ENCODE measurements at regions not wholly inside any gene's neighbourhood (a gene's known extent, or its start where the extent isn't known, plus 50 kb on each side); places are given as distances from the start of the nearest gene placed in this dataset.

GRCh38 chr1:82215853-82216175, 415.1 kb downstream of the ADGRL2 start:
- POLR2A ChIA-PET (ENCODE audit: low non-redundant PET) = no interaction called here
- no peaks in the 10 kb centered on the region for H3K9me3 ChIP-seq (ENCODE audit: low read depth, low read length, poor library complexity, severe bottlenecking)

DNA sequence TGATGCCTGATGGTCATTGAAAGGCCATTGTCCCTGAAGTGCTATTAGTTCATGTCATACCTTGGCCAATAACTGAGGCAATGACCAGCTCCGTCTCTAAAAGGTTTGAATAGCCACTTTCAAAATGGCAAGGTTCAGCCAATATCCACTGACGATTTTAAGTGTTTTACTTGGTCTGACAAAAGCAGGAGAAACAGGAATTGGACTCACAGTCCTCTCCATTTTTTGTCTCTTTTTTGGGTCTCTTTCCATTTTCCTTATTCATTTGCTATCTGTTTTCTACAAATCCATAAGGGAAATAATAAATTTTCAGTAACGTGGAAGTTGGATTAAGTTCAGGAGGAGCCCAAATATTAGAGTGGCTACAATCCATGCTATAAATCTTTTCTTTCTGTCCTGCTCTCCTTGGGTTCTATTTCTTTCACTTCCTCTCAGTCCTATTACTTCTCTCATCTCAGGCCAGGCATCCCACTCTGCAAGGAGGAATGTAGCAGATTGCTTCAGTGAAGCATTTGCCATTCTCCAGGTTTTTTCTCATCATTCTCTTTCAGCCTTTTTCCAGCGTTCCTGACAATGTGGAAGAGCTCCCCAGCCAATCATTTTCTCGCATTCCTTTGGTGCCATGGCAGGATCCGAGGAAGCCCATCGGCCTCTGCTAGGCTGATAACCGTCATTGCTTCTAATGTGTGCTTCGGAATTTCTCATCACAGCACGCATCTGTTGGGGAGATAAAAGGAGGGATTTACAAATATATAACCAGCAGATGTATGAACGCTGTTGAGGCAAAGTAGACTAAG, 414.5 kb downstream of the ADGRL2 start:
- Histone ChIP-seq H3K9me3 (ENCODE audit: low read depth, low read length, poor library complexity, severe bottlenecking) (no peaks in the 10 kb centered on the region), H3K27me3 (replicated peaks; ENCODE audit: insufficient read depth, low read depth, low read length, poor library complexity) (no peaks in the 10 kb centered on the region), H3K27ac (ENCODE audit: low read depth, low read length, poor library complexity, severe bottlenecking) (no peak overlapping the region), H3K36me3 (ENCODE audit: insufficient read depth, low read length, poor library complexity, severe bottlenecking) (no peaks in the 10 kb centered on the region), H3K4me3 (ENCODE audit: low read depth, low read length, poor library complexity, severe bottlenecking) (no peak overlapping the region), H3K4me1 (ENCODE audit: insufficient read depth, low read length, poor library complexity, severe bottlenecking) (peaks cover 16% of the 10 kb centered on the region)
- BruUV-seq (replicated peaks) = no TSS peak
- TF ChIP-seq EZH2 (IDR thresholded peaks at IDR 0.05; ENCODE audit: borderline replicate concordance, low read depth, low read length, poor library complexity, severe bottlenecking) = no peak
- TF ChIP-seq CTCF (conservative IDR thresholded peaks at IDR 0.05; ENCODE audit: low read depth, low read length) = no peak
- no peak for DNase-seq (ENCODE audit: low spot score)
- ChIA-PET CTCF (no interaction called here), POLR2A (ENCODE audit: low non-redundant PET) (no interaction called here)
- intact Hi-C loops (cut with micrococcal nuclease; ENCODE audit: unreplicated experiment) = no loop called here

More at GRCh38 chr1:82215853-82216175, 415.1 kb downstream of the ADGRL2 start:
- no peaks in the 10 kb centered on the region for H3K27me3 ChIP-seq (replicated peaks; ENCODE audit: insufficient read depth, low read depth, low read length, poor library complexity)
- H3K36me3 ChIP-seq (ENCODE audit: insufficient read depth, low read length, poor library complexity, severe bottlenecking) = no peaks in the 10 kb centered on the region
- no peak overlapping the region for H3K4me3 ChIP-seq (ENCODE audit: low read depth, low read length, poor library complexity, severe bottlenecking)
- intact Hi-C loops (cut with micrococcal nuclease; ENCODE audit: unreplicated experiment) = no loop called here
- peaks cover 16% of the 10 kb centered on the region for H3K4me1 ChIP-seq (ENCODE audit: insufficient read depth, low read length, poor library complexity, severe bottlenecking)
- no peak overlapping the region for H3K27ac ChIP-seq (ENCODE audit: low read depth, low read length, poor library complexity, severe bottlenecking)
- TF ChIP-seq CTCF (conservative IDR thresholded peaks at IDR 0.05; ENCODE audit: low read depth, low read length) (no peak), EZH2 (IDR thresholded peaks at IDR 0.05; ENCODE audit: borderline replicate concordance, low read depth, low read length, poor library complexity, severe bottlenecking) (no peak)
- CTCF ChIA-PET = no interaction called here
- DNase-seq (ENCODE audit: low spot score) = no peak
- no TSS peak for BruUV-seq (replicated peaks)

DNA sequence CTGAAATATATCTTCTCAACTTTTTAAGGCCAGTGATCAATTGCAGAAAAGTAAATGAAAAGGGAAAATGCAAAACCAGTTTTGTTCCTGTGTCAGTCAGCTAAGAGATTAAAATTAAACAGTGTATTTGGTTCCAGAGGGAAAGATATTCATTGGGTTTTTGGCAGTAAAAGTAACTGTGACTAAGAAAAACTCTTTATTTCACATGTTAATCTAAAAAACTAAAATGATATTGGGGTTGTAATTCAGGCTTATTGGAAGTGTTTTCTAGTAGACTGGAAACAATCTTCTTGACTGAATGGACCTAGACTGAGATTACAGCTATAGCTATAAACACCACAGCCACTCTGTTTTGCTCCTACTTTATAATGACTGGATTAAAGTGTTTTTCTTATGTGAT, 413.9 kb downstream of the ADGRL2 start:
- H3K9me3 ChIP-seq (ENCODE audit: low read depth, low read length, poor library complexity, severe bottlenecking) = no peaks in the 10 kb centered on the region
- POLR2A ChIA-PET (ENCODE audit: low non-redundant PET) = no interaction called here
- intact Hi-C loops (cut with micrococcal nuclease; ENCODE audit: unreplicated experiment) = no loop called here

More for the DNA sequence above, 413.9 kb downstream of the ADGRL2 start:
- Histone ChIP-seq H3K4me3 (ENCODE audit: low read depth, low read length, poor library complexity, severe bottlenecking) (no peak overlapping the region), H3K4me1 (ENCODE audit: insufficient read depth, low read length, poor library complexity, severe bottlenecking) (peaks cover 15% of the 10 kb centered on the region), H3K36me3 (ENCODE audit: insufficient read depth, low read length, poor library complexity, severe bottlenecking) (no peaks in the 10 kb centered on the region), H3K27ac (ENCODE audit: low read depth, low read length, poor library complexity, severe bottlenecking) (no peak overlapping the region), H3K27me3 (replicated peaks; ENCODE audit: insufficient read depth, low read depth, low read length, poor library complexity) (no peaks in the 10 kb centered on the region)
- CTCF ChIA-PET = no interaction called here
- no peak for DNase-seq (ENCODE audit: low spot score)
- TF ChIP-seq CTCF (conservative IDR thresholded peaks at IDR 0.05; ENCODE audit: low read depth, low read length) (no peak), EZH2 (IDR thresholded peaks at IDR 0.05; ENCODE audit: borderline replicate concordance, low read depth, low read length, poor library complexity, severe bottlenecking) (no peak)
- no TSS peak for BruUV-seq (replicated peaks)

Measured in A673 (cell line).